Osteocyte (in vitro differentiated cells): ENCODE measurements at regions not wholly inside any gene's neighbourhood (a gene's known extent, or its start where the extent isn't known, plus 50 kb on each side); places are given as distances from the start of the nearest gene placed in this dataset.

Experiments
- DNase-seq: peaks from one replicate; pipeline ENCODE4 v3.0.0; 2021; ENCODE audit warnings: mixed read lengths; ENCODE audit not compliant: unreplicated experiment; ENCODE audit errors: extremely low spot score
- H3K27ac Mint-ChIP-seq: one replicate; pipeline ENCODE4 v1.8.0; 2021; ENCODE audit warnings: mild to moderate bottlenecking, mixed read lengths; ENCODE audit not compliant: unreplicated experiment
- H3K27me3 Mint-ChIP-seq: one replicate; pipeline ENCODE4 v1.8.0; 2021; ENCODE audit warnings: mixed read lengths; ENCODE audit not compliant: unreplicated experiment
- H3K36me3 Mint-ChIP-seq: one replicate; pipeline ENCODE4 v1.8.0; 2021; ENCODE audit warnings: mixed read lengths; ENCODE audit not compliant: unreplicated experiment
- H3K4me1 Mint-ChIP-seq: one replicate; pipeline ENCODE4 v1.8.0; 2021; ENCODE audit warnings: mixed read lengths; ENCODE audit not compliant: unreplicated experiment
- H3K4me3 Mint-ChIP-seq: one replicate; pipeline ENCODE4 v1.8.0; 2021; ENCODE audit warnings: mild to moderate bottlenecking, moderate library complexity, mixed read lengths; ENCODE audit not compliant: unreplicated experiment
- H3K9me3 Mint-ChIP-seq: one replicate; pipeline ENCODE4 v1.8.0; 2021; ENCODE audit warnings: mixed read lengths; ENCODE audit not compliant: unreplicated experiment
- CTCF ChIP-seq: fragments of 200-600 bp; sonication (generic); IDR thresholded peaks from 2 replicates; pipeline ENCODE4 v1.5.0; 2021; ENCODE audit warnings: antibody characterized with exemption, mild to moderate bottlenecking, moderate library complexity

- Mint-ChIP-seq H3K27me3 (no peaks in the 10 kb centered on the region), H3K36me3 (peaks cover 3% of the 10 kb centered on the region), H3K4me1 (peaks cover 53% of the 10 kb centered on the region), H3K9me3 (no peaks in the 10 kb centered on the region), H3K4me3 (no peak overlapping the region), H3K27ac (peak overlapping the region; percentile 93)
- TF ChIP-seq CTCF, result no peak
- DNase-seq, result no peak
Measured at GRCh38 chr3:99128725-99129505, 227.4 kb upstream of the DCBLD2 start.

GRCh38 chr3:99128235-99128634 is 226.7 kb upstream of the DCBLD2 start:
- Mint-ChIP-seq H3K27me3 (no peaks in the 10 kb centered on the region), H3K4me1 (peaks cover 53% of the 10 kb centered on the region), H3K27ac (peak overlapping the region; percentile 93), H3K4me3 (no peak overlapping the region), H3K9me3 (no peaks in the 10 kb centered on the region), H3K36me3 (no peaks in the 10 kb centered on the region)
- no peak for DNase-seq
- TF ChIP-seq CTCF, result no peak

- no peaks in the 10 kb centered on the region for H3K36me3 Mint-ChIP-seq
- no peak for DNase-seq
- TF ChIP-seq CTCF, result no peak
- no peaks in the 10 kb centered on the region for H3K9me3 Mint-ChIP-seq
- H3K27me3 Mint-ChIP-seq, result no peaks in the 10 kb centered on the region
- peak overlapping the region; percentile 91 for H3K27ac Mint-ChIP-seq
- H3K4me1 Mint-ChIP-seq, result peaks cover 46% of the 10 kb centered on the region
- no peak overlapping the region for H3K4me3 Mint-ChIP-seq
Measured at GRCh38 chr3:99126316-99126715, 224.8 kb upstream of the DCBLD2 start.

GRCh38 chr3:99119385-99119784 is 217.9 kb upstream of the DCBLD2 start:
- no peak overlapping the region for H3K27ac Mint-ChIP-seq
- no peaks in the 10 kb centered on the region for H3K27me3 Mint-ChIP-seq
- no peak overlapping the region for H3K4me3 Mint-ChIP-seq
- peaks cover 21% of the 10 kb centered on the region for H3K4me1 Mint-ChIP-seq
- DNase-seq, result no peak
- peaks cover 3% of the 10 kb centered on the region for H3K36me3 Mint-ChIP-seq
- H3K9me3 Mint-ChIP-seq, result peaks cover 10% of the 10 kb centered on the region
- TF ChIP-seq CTCF, result no peak

- Mint-ChIP-seq H3K9me3 (peaks cover 10% of the 10 kb centered on the region), H3K27me3 (no peaks in the 10 kb centered on the region), H3K4me3 (no peak overlapping the region), H3K4me1 (peaks cover 23% of the 10 kb centered on the region), H3K27ac (peak overlapping the region; percentile 53), H3K36me3 (peaks cover 3% of the 10 kb centered on the region)
- DNase-seq, result no peak
- no peak for TF ChIP-seq CTCF
Measured at GRCh38 chr3:99118381-99118780, 216.9 kb upstream of the DCBLD2 start.
